Parathyroid adenoma (tissue), 2 donors: ENCODE measurements at regions not wholly inside any gene's neighbourhood (a gene's known extent, or its start where the extent isn't known, plus 50 kb on each side); places are given as distances from the start of the nearest gene placed in this dataset.

ENCODE experiments used
- H2AFZ ChIP-seq: fragments of 300-600 bp; sonication (generic); one replicate; pipeline ENCODE4 v1.7.0; 2017; ENCODE audit warnings: antibody characterized with exemption, mild to moderate bottlenecking
- H3K27ac ChIP-seq: fragments of 300-600 bp; sonication (generic); one replicate; pipeline ENCODE4 v1.7.0; 2017
- H3K27me3 ChIP-seq: fragments of 300-600 bp; sonication (generic); one replicate; pipeline ENCODE4 v1.7.0; 2017; ENCODE audit warnings: low read length; ENCODE audit not compliant: control insufficient read depth, insufficient read depth
- H3K36me3 ChIP-seq: fragments of 300-600 bp; sonication (generic); one replicate; pipeline ENCODE4 v1.7.0; 2017; ENCODE audit warnings: low read length; ENCODE audit not compliant: control insufficient read depth, insufficient read depth
- H3K4me1 ChIP-seq: fragments of 300-600 bp; sonication (generic); one replicate; pipeline ENCODE4 v1.7.0; 2017; ENCODE audit warnings: control low read depth
- H3K4me2 ChIP-seq: fragments of 300-600 bp; sonication (generic); one replicate; pipeline ENCODE4 v1.7.0; 2017; ENCODE audit warnings: low read length
- H3K4me3 ChIP-seq: fragments of 300-600 bp; sonication (generic); one replicate; pipeline ENCODE4 v1.7.0; 2017; ENCODE audit warnings: low read depth, low read length
- H3K79me2 ChIP-seq: fragments of 300-600 bp; sonication (generic); one replicate; pipeline ENCODE4 v1.7.0; 2017; ENCODE audit warnings: control low read depth
- H3K9ac ChIP-seq: fragments of 300-600 bp; sonication (generic); one replicate; pipeline ENCODE4 v1.7.0; 2017; ENCODE audit warnings: mild to moderate bottlenecking
- H3K9me3 ChIP-seq: fragments of 300-600 bp; sonication (generic); one replicate; pipeline ENCODE4 v1.7.0; 2017; ENCODE audit warnings: low read length; ENCODE audit not compliant: control insufficient read depth
- CTCF ChIP-seq: fragments of 300-600 bp; sonication (generic); IDR thresholded peaks from one replicate; pipeline ENCODE4 v1.7.0; 2017; ENCODE audit warnings: antibody characterized with exemption, mild to moderate bottlenecking
- donor health status: primary hyperparathyroidism.

DNA sequence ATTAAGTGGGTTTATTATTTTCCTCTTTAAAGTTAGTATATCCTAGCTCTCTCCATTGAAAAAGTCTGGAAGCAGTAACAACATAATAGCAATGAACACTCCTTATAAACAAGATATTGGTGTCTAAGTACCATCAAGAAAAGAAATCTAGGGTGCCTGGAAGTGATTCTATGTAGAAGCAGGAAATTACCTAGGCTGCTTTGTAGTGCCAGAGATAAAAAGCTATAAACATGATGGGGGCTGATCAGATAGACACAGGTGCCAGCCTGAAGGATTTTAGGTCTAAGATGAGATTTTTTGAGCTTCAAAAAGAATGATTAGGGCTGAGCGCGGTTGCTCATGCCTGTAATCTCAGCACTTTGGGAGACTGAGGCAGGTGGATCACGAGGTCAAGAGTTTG, 1179.3 kb upstream of the CDH9 start:
- H3K4me1 ChIP-seq: no peaks in the 10 kb centered on the region
- H3K4me3 ChIP-seq: no peak overlapping the region
- TF ChIP-seq CTCF: no peak
- H3K79me2 ChIP-seq: no peaks in the 10 kb centered on the region
- no peak overlapping the region for H3K27ac ChIP-seq
- no peak overlapping the region for H3K9ac ChIP-seq
- H3K27me3 ChIP-seq: no peaks in the 10 kb centered on the region
- no peak overlapping the region for H2AFZ ChIP-seq
- H3K9me3 ChIP-seq: no peaks in the 10 kb centered on the region
- no peaks in the 10 kb centered on the region for H3K36me3 ChIP-seq
- H3K4me2 ChIP-seq: no peak overlapping the region

GRCh38 chr5:28216939-28217360, 1178.6 kb upstream of the CDH9 start:
- Histone ChIP-seq H3K9ac (no peak overlapping the region), H2AFZ (no peak overlapping the region)

GRCh38 chr5:28215091-28215490, 1176.7 kb upstream of the CDH9 start:
- no peaks in the 10 kb centered on the region for H3K9me3 ChIP-seq
- H3K4me3 ChIP-seq: no peak overlapping the region
- H3K36me3 ChIP-seq: no peaks in the 10 kb centered on the region
- H2AFZ ChIP-seq: no peak overlapping the region
- no peak for TF ChIP-seq CTCF
- no peak overlapping the region for H3K4me2 ChIP-seq
- no peaks in the 10 kb centered on the region for H3K4me1 ChIP-seq
- H3K27me3 ChIP-seq: no peaks in the 10 kb centered on the region
- no peak overlapping the region for H3K9ac ChIP-seq
- no peak overlapping the region for H3K27ac ChIP-seq
- no peaks in the 10 kb centered on the region for H3K79me2 ChIP-seq

More at GRCh38 chr5:28216939-28217360, 1178.6 kb upstream of the CDH9 start:
- Histone ChIP-seq H3K27me3 (no peaks in the 10 kb centered on the region), H3K9me3 (no peaks in the 10 kb centered on the region), H3K27ac (no peak overlapping the region), H3K4me1 (no peaks in the 10 kb centered on the region), H3K4me2 (no peak overlapping the region), H3K4me3 (no peak overlapping the region), H3K79me2 (no peaks in the 10 kb centered on the region), H3K36me3 (no peaks in the 10 kb centered on the region)
- no peak for TF ChIP-seq CTCF

DNA sequence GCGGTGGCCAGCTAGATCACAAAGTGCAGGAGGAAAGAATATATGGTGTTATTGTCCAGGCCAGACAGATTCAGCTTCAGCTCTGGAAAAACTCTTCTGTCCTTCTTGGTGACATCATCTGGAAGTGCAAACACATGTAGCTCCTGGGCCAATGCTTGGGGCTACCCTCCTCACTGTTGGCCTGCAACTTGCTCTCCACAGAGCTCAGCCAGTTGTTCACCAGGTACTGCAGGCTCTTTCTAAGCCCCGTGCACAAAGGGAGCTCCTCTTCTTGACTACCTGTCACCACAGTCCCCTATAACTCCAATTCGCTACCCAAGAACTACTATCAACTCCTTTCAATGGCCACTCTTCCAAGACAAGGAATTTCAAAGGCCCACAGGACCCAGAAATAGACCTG, 1175.9 kb upstream of the CDH9 start:
- H2AFZ ChIP-seq: no peak overlapping the region
- TF ChIP-seq CTCF: no peak
- H3K27ac ChIP-seq: no peak overlapping the region

GRCh38 chr5:28208356-28208755, 1170.0 kb upstream of the CDH9 start:
- Histone ChIP-seq H3K36me3 (no peaks in the 10 kb centered on the region), H3K9me3 (no peaks in the 10 kb centered on the region), H3K27me3 (no peaks in the 10 kb centered on the region), H3K9ac (no peak overlapping the region), H3K4me1 (no peaks in the 10 kb centered on the region), H3K4me2 (no peak overlapping the region), H3K4me3 (no peak overlapping the region), H3K79me2 (no peaks in the 10 kb centered on the region), H3K27ac (no peak overlapping the region), H2AFZ (no peak overlapping the region)
- TF ChIP-seq CTCF: no peak

More for the DNA sequence above, 1175.9 kb upstream of the CDH9 start:
- Histone ChIP-seq H3K79me2 (no peaks in the 10 kb centered on the region), H3K4me1 (no peaks in the 10 kb centered on the region), H3K4me2 (no peak overlapping the region), H3K36me3 (no peaks in the 10 kb centered on the region), H3K9me3 (no peaks in the 10 kb centered on the region), H3K9ac (no peak overlapping the region), H3K27me3 (no peaks in the 10 kb centered on the region), H3K4me3 (no peak overlapping the region)
